ENCODE measurements at regions not wholly inside any gene's neighbourhood (a gene's known extent, or its start where the extent isn't known, plus 50 kb on each side); places are given as distances from the start of the nearest gene placed in this dataset.

GRCh38 chr14:22185191-22185590 is 403.8 kb downstream of the DAD1 start:
- no peaks in the 10 kb centered on the region for H3K36me3 ChIP-seq (ENCODE audit: control insufficient read depth, insufficient read depth, low read length)
- no peak overlapping the region; the same call in 1 of the 2 replicates for H3K9ac ChIP-seq (ENCODE audit: low read depth, low read length)
- H4K8ac ChIP-seq (ENCODE audit: low read depth in 2 of 2, low read length in 2 of 2): peak overlapping the region; percentile 4 to 28; a peak in 1 of 4 replicates
- peak overlapping the region; percentile 85; the same call in 1 of the 2 replicates for H3K56ac ChIP-seq (ENCODE audit: extremely low read depth, insufficient read depth, low read length)
- H3K4ac ChIP-seq (ENCODE audit: low read depth, low read length): peak overlapping the region; percentile 84
- H2AK5ac ChIP-seq (ENCODE audit: low read depth, low read length): peak overlapping the region; percentile 95
- no peak overlapping the region for H2AK9ac ChIP-seq (replicated peaks; ENCODE audit: low read depth, low read length, poor library complexity)
- POLR2A ChIA-PET (ENCODE audit: unreplicated experiment): no interaction called here
- no peaks in the 10 kb centered on the region for H3K79me1 ChIP-seq (ENCODE audit: low read depth in 1 of 2, low read length in 2 of 2)
- no peak overlapping the region for H2AFZ ChIP-seq (replicated peaks; ENCODE audit: low read length, poor library complexity)
- peak overlapping the region; percentile 88 for H2BK20ac ChIP-seq (ENCODE audit: low read depth, low read length)
- intact Hi-C loops (cut with micrococcal nuclease): no loop called here
- peaks cover 7% of the 10 kb centered on the region for H3K4me1 ChIP-seq (ENCODE audit: control insufficient read depth, insufficient read depth, low read length)
- no peak overlapping the region for H3K4me2 ChIP-seq (ENCODE audit: low read depth, low read length)
- peak overlapping the region; percentile 88 for H2BK120ac ChIP-seq (ENCODE audit: low read depth, low read length)
- no peaks in the 10 kb centered on the region for H3K9me3 ChIP-seq (ENCODE audit: control insufficient read depth, insufficient read depth, low read length)
- DNase-seq (peak; percentile 69), ATAC-seq (ENCODE audit: low read depth) (peak; percentile 43)
- H3K4me3 ChIP-seq (ENCODE audit: insufficient read depth, low read depth, low read length): no peak overlapping the region
- no CpG with 5 or more reads among the region's 1 CpG for WGBS, 2 experiments (ENCODE audit: extremely low coverage in 2 of 2, insufficient read length in 1 of 2)
- no peaks in the 10 kb centered on the region for H4K20me1 ChIP-seq (ENCODE audit: insufficient read depth, low read length)
- no peak overlapping the region; the same call in 1 of the 2 replicates for H3K18ac ChIP-seq (ENCODE audit: low read depth, low read length)
- in situ Hi-C loops (cut with MboI; ENCODE audit: low sequenced_read_pairs): no loop called here
- dilution Hi-C loops (cut with HindIII; ENCODE audit: low sequenced_read_pairs, unreplicated experiment): no loop called here
- H2BK5ac ChIP-seq (ENCODE audit: low read depth, low read length, poor library complexity, severe bottlenecking): peak overlapping the region; percentile 89
- H3K27ac ChIP-seq (ENCODE audit: insufficient read depth, low read length): no peak overlapping the region
- CTCF ChIA-PET: interaction anchor here (0.6 to 1.7 kb wide), 4 partner anchors 12 to 88 kb away, joined by 3 to 9 read pairs (median 4); no protein-coding TSS in a partner anchor
- TF ChIP-seq FOS (IDR thresholded peaks at IDR 0.05; ENCODE audit: low read depth, low read length) (no peak), CEBPB (IDR thresholded peaks at IDR 0.05; ENCODE audit: low read depth, low read length) (no peak), CTCF (conservative IDR thresholded peaks at IDR 0.05; ENCODE audit: low read depth, low read length) (peak; percentile 43), RFX5 (IDR thresholded peaks at IDR 0.05; ENCODE audit: low read depth, low read length) (no peak), USF2 (IDR thresholded peaks at IDR 0.05; ENCODE audit: low read depth, low read length) (no peak; the same call in 1 of the 2 replicates), CHD1 (IDR thresholded peaks at IDR 0.05; ENCODE audit: low read depth, low read length) (no peak), RAD21 (IDR thresholded peaks at IDR 0.05; ENCODE audit: low read length) (peak; percentile 45), RCOR1 (IDR thresholded peaks at IDR 0.05; ENCODE audit: insufficient replicate concordance, low read length) (no peak), MAFK (IDR thresholded peaks at IDR 0.05; ENCODE audit: low read depth, low read length) (no peak), NFE2L2 (IDR thresholded peaks at IDR 0.05; ENCODE audit: low read depth, low read length) (no peak), MXI1 (IDR thresholded peaks at IDR 0.05; ENCODE audit: borderline replicate concordance, low read depth, low read length) (no peak), BHLHE40 (IDR thresholded peaks at IDR 0.05; ENCODE audit: low read depth, low read length) (no peak), SMC3 (IDR thresholded peaks at IDR 0.05; ENCODE audit: low read depth, low read length) (peak; percentile 22; the same call in 1 of the 2 replicates), ELK1 (IDR thresholded peaks at IDR 0.05; ENCODE audit: borderline replicate concordance, low read depth, low read length) (no peak), POLR2A (IDR thresholded peaks at IDR 0.05; ENCODE audit: low read depth, low read length) (peak; percentile 41; the same call in 1 of the 2 replicates), MAZ (IDR thresholded peaks at IDR 0.05; ENCODE audit: borderline replicate concordance, low read depth, low read length) (no peak)
- H4K91ac ChIP-seq (ENCODE audit: insufficient read depth, low read depth, low read length): peak overlapping the region; percentile 58; the same call in 1 of the 2 replicates
- BruUV-seq (replicated peaks): no TSS peak
- H3K14ac ChIP-seq (replicated peaks; ENCODE audit: low read depth, low read length): peak overlapping the region; percentile 28
- H2BK15ac ChIP-seq (ENCODE audit: low read depth, low read length): peak overlapping the region; percentile 97; the same call in 1 of the 3 replicates
- H4K5ac ChIP-seq (ENCODE audit: low read depth, low read length): no peak overlapping the region; the same call in 1 of the 2 replicates
- peak overlapping the region; percentile 21 for H3K23ac ChIP-seq (ENCODE audit: low read depth, low read length)
- peaks cover 3% of the 10 kb centered on the region for H3K9me1 ChIP-seq (ENCODE audit: insufficient read depth, low read length)
- H3K27me3 ChIP-seq (ENCODE audit: control insufficient read depth, insufficient read depth, low read length): no peaks in the 10 kb centered on the region

Measured in IMR-90 (cell line).